T-helper 2 cell treated with Interferon-gamma antibody and Interleukin-4, amounts not matched to agents 5 μg/mL and 100 μg/mL, for 36 hours (primary cell): ENCODE measurements at regions not wholly inside any gene's neighbourhood (a gene's known extent, or its start where the extent isn't known, plus 50 kb on each side); places are given as distances from the start of the nearest gene placed in this dataset.

Source experiments
- DNase-seq: peaks from one replicate; pipeline ENCODE4 v3.0.0; 2021; ENCODE audit warnings: low spot score
- H3K27ac Mint-ChIP-seq: one replicate; pipeline ENCODE4 v1.8.0; 2021; ENCODE audit warnings: mild to moderate bottlenecking, mixed read lengths
- H3K27me3 Mint-ChIP-seq: one replicate; pipeline ENCODE4 v1.8.0; 2021; ENCODE audit warnings: low read depth, mixed read lengths
- H3K36me3 Mint-ChIP-seq: one replicate; pipeline ENCODE4 v1.8.0; 2021; ENCODE audit warnings: low read depth, mixed read lengths
- H3K4me1 Mint-ChIP-seq: one replicate; pipeline ENCODE4 v1.8.0; 2021; ENCODE audit warnings: low read depth, mixed read lengths
- H3K4me3 Mint-ChIP-seq: one replicate; pipeline ENCODE4 v1.8.0; 2022; ENCODE audit warnings: mild to moderate bottlenecking, moderate library complexity, mixed read lengths
- H3K9me3 Mint-ChIP-seq: one replicate; pipeline ENCODE4 v1.8.0; 2021; ENCODE audit warnings: mixed read lengths

- no peak for DNase-seq
- Mint-ChIP-seq H3K36me3 (no peaks in the 10 kb centered on the region), H3K4me3 (no peak overlapping the region), H3K27me3 (peaks cover 18% of the 10 kb centered on the region), H3K4me1 (no peaks in the 10 kb centered on the region), H3K9me3 (no peaks in the 10 kb centered on the region), H3K27ac (no peak overlapping the region)
Observed at GRCh38 chr20:51118216-51118615, 95.3 kb upstream of the KCNG1 start.

DNA sequence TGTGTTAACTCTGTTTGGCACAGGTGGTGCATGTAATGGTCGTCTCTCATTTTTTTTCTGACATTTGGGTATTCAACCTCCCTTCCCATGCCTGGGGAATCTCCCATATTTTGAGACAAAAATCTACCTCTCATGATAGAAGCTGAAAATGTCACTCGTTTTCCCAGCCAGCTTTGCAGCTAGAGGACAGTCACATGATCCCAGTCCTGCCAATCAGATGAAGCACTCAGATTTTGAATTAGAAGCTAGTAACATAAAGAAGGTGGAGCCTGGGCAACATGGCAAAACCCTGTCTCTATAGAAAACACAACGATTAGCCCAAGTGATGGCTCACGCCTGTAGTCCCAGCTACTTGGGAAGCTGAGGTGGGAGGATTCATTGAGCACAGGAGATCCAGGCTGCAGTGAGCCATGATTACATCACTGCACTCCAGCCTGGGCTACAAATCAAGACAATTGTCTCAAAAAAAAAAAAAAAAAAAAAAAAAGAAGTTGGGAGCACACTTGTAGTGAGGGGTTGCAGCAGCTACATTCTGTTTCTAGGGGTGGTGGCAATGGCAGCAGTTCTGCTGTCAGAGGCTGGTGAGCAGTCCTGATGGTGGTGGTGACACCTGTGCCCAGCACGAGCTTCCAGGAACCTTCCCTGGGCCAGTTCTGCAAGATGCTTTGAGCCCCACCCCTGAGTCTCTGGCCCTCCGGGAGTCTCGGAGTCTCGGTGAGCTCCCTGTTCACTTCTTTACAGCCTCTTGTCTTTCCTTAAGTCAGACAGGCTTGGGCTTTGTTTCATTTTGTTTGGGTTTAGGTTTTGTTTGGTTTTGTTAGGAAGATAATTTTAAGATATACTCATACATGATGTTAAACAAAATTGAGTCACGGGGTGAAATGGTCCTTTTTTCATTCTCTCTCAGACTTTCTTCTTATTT, 94.1 kb upstream of the KCNG1 start:
- Mint-ChIP-seq H3K4me1 (no peaks in the 10 kb centered on the region), H3K9me3 (no peaks in the 10 kb centered on the region), H3K27me3 (peaks cover 9% of the 10 kb centered on the region), H3K36me3 (no peaks in the 10 kb centered on the region), H3K27ac (no peak overlapping the region), H3K4me3 (no peak overlapping the region)
- DNase-seq: no peak

DNA sequence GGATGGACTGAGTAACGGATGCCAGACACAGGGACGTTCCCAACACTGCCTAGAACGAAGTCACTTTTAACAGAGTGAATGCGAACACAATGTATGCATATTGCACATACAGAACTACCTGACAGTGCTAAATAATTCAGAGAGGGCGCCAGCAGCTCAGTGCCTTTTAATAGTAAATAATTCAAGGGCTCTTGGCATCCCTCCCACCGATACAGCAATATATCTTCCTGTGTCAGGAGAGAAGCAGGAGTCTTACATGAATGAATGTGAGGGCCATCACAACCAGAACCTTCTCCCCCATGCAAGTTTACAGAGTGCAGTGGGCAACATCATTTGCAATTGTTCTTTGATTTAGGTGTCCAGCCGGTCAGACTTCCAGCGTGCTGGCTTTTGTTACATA, 88.4 kb upstream of the KCNG1 start:
- DNase-seq: no peak
- no peak overlapping the region for H3K27ac Mint-ChIP-seq
- no peaks in the 10 kb centered on the region for H3K9me3 Mint-ChIP-seq
- no peaks in the 10 kb centered on the region for H3K4me1 Mint-ChIP-seq
- H3K27me3 Mint-ChIP-seq: no peaks in the 10 kb centered on the region
- no peaks in the 10 kb centered on the region for H3K36me3 Mint-ChIP-seq
- H3K4me3 Mint-ChIP-seq: no peak overlapping the region

DNA sequence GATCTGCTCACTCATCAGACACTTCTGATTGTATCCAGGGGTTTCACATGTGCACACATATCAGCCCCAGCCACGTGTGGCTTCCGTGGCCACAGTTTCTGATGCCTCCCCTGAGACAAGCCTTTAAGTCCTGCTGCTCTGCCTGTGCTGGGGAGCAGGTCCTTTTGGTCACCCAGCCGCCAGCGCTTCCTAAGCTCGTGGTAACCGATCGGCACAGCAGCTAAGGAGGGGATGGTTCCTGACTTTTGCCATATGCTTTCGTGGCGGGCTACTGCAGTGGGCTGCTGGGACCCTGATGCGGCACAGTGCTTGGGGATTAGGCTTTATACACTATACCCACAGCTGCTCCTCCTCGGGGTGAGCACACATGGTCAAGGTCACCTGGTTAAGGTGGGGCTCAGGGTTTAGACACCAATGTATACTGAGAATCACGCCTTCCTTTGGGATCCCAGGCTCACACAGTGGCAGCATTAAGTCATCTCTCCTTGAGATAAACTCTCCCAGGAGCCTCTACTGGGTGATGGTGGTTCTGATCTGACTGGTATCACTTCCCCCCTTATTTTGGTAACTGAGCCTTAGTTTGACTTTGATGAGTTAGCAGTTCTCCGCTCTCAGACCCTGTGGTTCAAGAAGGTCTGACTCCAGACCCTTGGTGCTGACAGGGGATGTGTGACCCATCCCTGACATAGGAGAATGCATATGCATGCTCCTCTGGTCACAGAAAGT, 85.9 kb upstream of the KCNG1 start:
- Mint-ChIP-seq H3K4me3 (no peak overlapping the region), H3K4me1 (no peaks in the 10 kb centered on the region), H3K27ac (no peak overlapping the region), H3K27me3 (no peaks in the 10 kb centered on the region), H3K36me3 (no peaks in the 10 kb centered on the region), H3K9me3 (no peaks in the 10 kb centered on the region)
- DNase-seq: no peak

- H3K27me3 Mint-ChIP-seq: peaks cover 4% of the 10 kb centered on the region
- no peak overlapping the region for H3K27ac Mint-ChIP-seq
Observed at GRCh38 chr20:51106011-51106410, 83.1 kb upstream of the KCNG1 start.

GRCh38 chr20:51104960-51105920, 82.3 kb upstream of the KCNG1 start:
- no peak overlapping the region for H3K27ac Mint-ChIP-seq
- peaks cover 4% of the 10 kb centered on the region for H3K27me3 Mint-ChIP-seq
- no peaks in the 10 kb centered on the region for H3K9me3 Mint-ChIP-seq
- H3K4me1 Mint-ChIP-seq: no peaks in the 10 kb centered on the region
- no peak overlapping the region for H3K4me3 Mint-ChIP-seq
- H3K36me3 Mint-ChIP-seq: no peaks in the 10 kb centered on the region
- no peak for DNase-seq

More at GRCh38 chr20:51106011-51106410, 83.1 kb upstream of the KCNG1 start:
- Mint-ChIP-seq H3K4me3 (no peak overlapping the region), H3K4me1 (no peaks in the 10 kb centered on the region), H3K36me3 (no peaks in the 10 kb centered on the region), H3K9me3 (no peaks in the 10 kb centered on the region)
- DNase-seq: no peak

DNA sequence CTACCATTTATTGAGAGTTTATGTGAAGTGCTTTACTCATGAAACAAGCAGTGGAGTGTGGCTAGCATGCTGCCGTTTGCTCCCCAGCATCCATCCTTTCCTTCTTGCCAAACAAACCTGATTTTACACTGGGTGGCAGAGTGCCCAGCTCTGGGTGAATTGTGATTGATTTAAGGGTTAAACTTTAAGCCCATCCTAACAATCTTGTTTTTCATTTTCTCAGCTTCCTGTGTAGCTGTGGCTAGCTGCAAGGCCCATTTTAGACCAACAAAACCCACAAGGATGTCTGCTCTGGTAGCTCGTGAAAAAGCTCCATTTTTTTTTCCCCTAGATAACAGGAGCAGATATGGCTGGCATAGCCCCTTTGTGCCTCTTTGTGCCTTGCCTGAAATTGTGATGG, 77.7 kb upstream of the KCNG1 start:
- peaks cover 12% of the 10 kb centered on the region for H3K27me3 Mint-ChIP-seq
- DNase-seq: no peak
- no peaks in the 10 kb centered on the region for H3K36me3 Mint-ChIP-seq
- no peaks in the 10 kb centered on the region for H3K4me1 Mint-ChIP-seq
- H3K9me3 Mint-ChIP-seq: no peaks in the 10 kb centered on the region
- no peak overlapping the region for H3K27ac Mint-ChIP-seq
- no peak overlapping the region for H3K4me3 Mint-ChIP-seq

GRCh38 chr20:51098284-51098810, 75.4 kb upstream of the KCNG1 start:
- Mint-ChIP-seq H3K27me3 (peaks cover 21% of the 10 kb centered on the region), H3K9me3 (no peaks in the 10 kb centered on the region), H3K27ac (no peak overlapping the region), H3K36me3 (no peaks in the 10 kb centered on the region), H3K4me1 (no peaks in the 10 kb centered on the region), H3K4me3 (no peak overlapping the region)
- DNase-seq: no peak

- Mint-ChIP-seq H3K4me1 (no peaks in the 10 kb centered on the region), H3K9me3 (no peaks in the 10 kb centered on the region), H3K36me3 (no peaks in the 10 kb centered on the region), H3K4me3 (no peak overlapping the region), H3K27me3 (peaks cover 24% of the 10 kb centered on the region), H3K27ac (no peak overlapping the region)
- DNase-seq: no peak
Observed at GRCh38 chr20:51097351-51098120, 74.6 kb upstream of the KCNG1 start.

GRCh38 chr20:51096582-51097267, 73.8 kb upstream of the KCNG1 start:
- no peak overlapping the region for H3K27ac Mint-ChIP-seq
- peaks cover 31% of the 10 kb centered on the region for H3K27me3 Mint-ChIP-seq
- no peaks in the 10 kb centered on the region for H3K9me3 Mint-ChIP-seq
- H3K36me3 Mint-ChIP-seq: no peaks in the 10 kb centered on the region
- no peak overlapping the region for H3K4me3 Mint-ChIP-seq
- peaks cover 6% of the 10 kb centered on the region for H3K4me1 Mint-ChIP-seq
- DNase-seq: no peak

- Mint-ChIP-seq H3K27me3 (peaks cover 37% of the 10 kb centered on the region), H3K4me1 (peaks cover 9% of the 10 kb centered on the region), H3K9me3 (no peaks in the 10 kb centered on the region), H3K27ac (no peak overlapping the region), H3K4me3 (no peak overlapping the region), H3K36me3 (no peaks in the 10 kb centered on the region)
- no peak for DNase-seq
Observed at GRCh38 chr20:51095633-51096521, 73.0 kb upstream of the KCNG1 start.

DNA sequence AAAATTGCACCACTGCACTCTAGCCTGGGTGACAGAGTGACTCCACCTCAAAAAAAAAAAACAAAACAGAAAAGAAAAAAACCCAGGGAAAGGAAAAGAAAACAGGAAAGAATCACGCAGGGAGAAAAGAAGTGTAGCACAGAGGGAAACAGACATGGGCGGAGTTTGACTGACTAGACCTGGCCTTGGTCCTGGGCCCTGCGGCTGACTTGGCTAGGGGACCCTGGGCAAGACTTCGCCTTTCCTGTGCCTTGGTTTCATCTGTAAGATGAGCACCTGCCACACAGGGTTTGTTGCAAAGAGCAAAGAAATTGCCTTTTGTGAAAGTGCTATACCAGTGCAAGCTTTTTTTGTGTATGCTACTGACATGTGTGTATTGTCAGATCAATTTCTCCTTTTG, 71.3 kb upstream of the KCNG1 start:
- Mint-ChIP-seq H3K27ac (no peak overlapping the region), H3K27me3 (peaks cover 45% of the 10 kb centered on the region)

More for the DNA sequence above, 71.3 kb upstream of the KCNG1 start:
- H3K4me1 Mint-ChIP-seq: peaks cover 9% of the 10 kb centered on the region
- no peaks in the 10 kb centered on the region for H3K9me3 Mint-ChIP-seq
- DNase-seq: no peak
- H3K36me3 Mint-ChIP-seq: no peaks in the 10 kb centered on the region
- no peak overlapping the region for H3K4me3 Mint-ChIP-seq
